DND-41 (cell line): ENCODE measurements at regions not wholly inside any gene's neighbourhood (a gene's known extent, or its start where the extent isn't known, plus 50 kb on each side); places are given as distances from the start of the nearest gene placed in this dataset.

Source experiments
- ATAC-seq: fragments of 200-7000 bp; cut with Tn5 transposase; 3 replicates; pipeline ENCODE4 v1.9.1; 2021; ENCODE audit warnings: low read depth; ENCODE audit not compliant: insufficient read depth
- DNase-seq: peaks from one replicate; pipeline ENCODE4 v3.0.0-alpha.2; 2020
- H2AFZ ChIP-seq: 2 replicates; pipeline ENCODE4 v1.6.0; 2012; ENCODE audit warnings: low read depth, low read length
- H3K27ac ChIP-seq: 2 replicates; pipeline ENCODE4 v1.5.1; 2012; ENCODE audit warnings: low read length, inconsistent platforms
- H3K27me3 ChIP-seq: fragments of 200-600 bp; sonication (generic); 2 replicates; pipeline ENCODE4 v1.6.0; 2012; ENCODE audit warnings: low read length, mild to moderate bottlenecking, inconsistent platforms; ENCODE audit not compliant: insufficient read depth, poor library complexity
- H3K36me3 ChIP-seq: 2 replicates; pipeline ENCODE4 v1.5.1; 2012; ENCODE audit warnings: low read length, inconsistent platforms; ENCODE audit not compliant: insufficient read depth
- H3K4me1 ChIP-seq: 2 replicates; pipeline ENCODE4 v1.5.1; 2012; ENCODE audit warnings: mild to moderate bottlenecking, low read length; ENCODE audit not compliant: insufficient read depth
- H3K4me2 ChIP-seq: 2 replicates; pipeline ENCODE4 v1.6.0; 2012; ENCODE audit warnings: mild to moderate bottlenecking, moderate library complexity, low read length, inconsistent platforms; ENCODE audit not compliant: insufficient read depth
- H3K4me3 ChIP-seq, 2 experiments: fragments of 200-600 bp in 1 of 2; shearing (Covaris generic) in 1 of 2; 2 replicates each; pipeline ENCODE4 v1.5.1; 2012 to 2016; ENCODE audit warnings: inconsistent platforms in 2 of 2, low read length in 2 of 2, mild to moderate bottlenecking in 2 of 2, low read depth in 1 of 2, moderate library complexity in 1 of 2
- H3K79me2 ChIP-seq: 2 replicates; pipeline ENCODE4 v1.6.0; 2012; ENCODE audit warnings: low read length, inconsistent platforms; ENCODE audit not compliant: insufficient read depth
- H3K9ac ChIP-seq: 2 replicates; pipeline ENCODE4 v1.6.0; 2012; ENCODE audit warnings: low read depth, mild to moderate bottlenecking, inconsistent platforms, low read length, moderate library complexity
- H3K9me3 ChIP-seq: 2 replicates; pipeline ENCODE4 v1.5.1; 2012; ENCODE audit warnings: low read length, moderate library complexity, mild to moderate bottlenecking, inconsistent platforms; ENCODE audit not compliant: insufficient read depth, severe bottlenecking
- H4K20me1 ChIP-seq: 2 replicates; pipeline ENCODE4 v1.6.0; 2012; ENCODE audit warnings: low read length; ENCODE audit not compliant: insufficient read depth
- CTCF ChIP-seq: IDR thresholded peaks from 2 replicates; pipeline ENCODE4 v1.5.1; 2012; ENCODE audit warnings: borderline replicate concordance, low read length, moderate library complexity, mild to moderate bottlenecking; ENCODE audit not compliant: poor library complexity, severe bottlenecking; ENCODE audit errors: extremely low read depth
- EZH2 ChIP-seq: IDR thresholded peaks from 3 replicates; pipeline ENCODE4 v1.6.1; 2012; ENCODE audit warnings: borderline replicate concordance, low read depth, mild to moderate bottlenecking, moderate library complexity, low read length, inconsistent platforms; ENCODE audit not compliant: severe bottlenecking

- DNase-seq (no peak), ATAC-seq (no peak)
- Histone ChIP-seq H3K4me1 (no peaks in the 10 kb centered on the region), H3K9me3 (no peaks in the 10 kb centered on the region), H3K9ac (no peak overlapping the region), H3K4me3 (no peak overlapping the region), H4K20me1 (no peaks in the 10 kb centered on the region; the same call in 1 of the 2 replicates), H3K4me2 (no peak overlapping the region), H2AFZ (no peak overlapping the region), H3K27ac (no peak overlapping the region), H3K79me2 (no peaks in the 10 kb centered on the region), H3K36me3 (no peaks in the 10 kb centered on the region), H3K27me3 (no peaks in the 10 kb centered on the region)
- TF ChIP-seq EZH2, result no peak
- no peak for TF ChIP-seq CTCF
Measured at GRCh38 chr1:17913326-17914115, 158.4 kb downstream of the ACTL8 start.

- TF ChIP-seq EZH2, result no peak
- no peak for TF ChIP-seq CTCF
- no peaks in the 10 kb centered on the region for H3K27me3 ChIP-seq
- H3K9ac ChIP-seq, result no peak overlapping the region
- no peaks in the 10 kb centered on the region for H3K79me2 ChIP-seq
- ATAC-seq, result no peak
- H3K9me3 ChIP-seq, result no peaks in the 10 kb centered on the region
- no peak overlapping the region for H3K4me3 ChIP-seq
- H4K20me1 ChIP-seq, result no peaks in the 10 kb centered on the region; the same call in 1 of the 2 replicates
- no peaks in the 10 kb centered on the region for H3K4me1 ChIP-seq
- DNase-seq, result no peak
- H3K4me2 ChIP-seq, result no peak overlapping the region
- H3K36me3 ChIP-seq, result no peaks in the 10 kb centered on the region
- H3K27ac ChIP-seq, result no peak overlapping the region
- no peak overlapping the region for H2AFZ ChIP-seq
Measured at GRCh38 chr1:17914131-17914530, 159.0 kb downstream of the ACTL8 start.

- H3K4me1 ChIP-seq, result no peaks in the 10 kb centered on the region
- no peaks in the 10 kb centered on the region for H3K27me3 ChIP-seq
- H3K79me2 ChIP-seq, result no peaks in the 10 kb centered on the region
- H3K4me3 ChIP-seq, result no peak overlapping the region
- H3K4me2 ChIP-seq, result no peak overlapping the region
- no peak overlapping the region for H3K27ac ChIP-seq
- H3K9me3 ChIP-seq, result no peaks in the 10 kb centered on the region
- ATAC-seq, result no peak
- no peak for TF ChIP-seq EZH2
- TF ChIP-seq CTCF, result no peak
- H4K20me1 ChIP-seq, result no peaks in the 10 kb centered on the region; the same call in 1 of the 2 replicates
- no peak overlapping the region for H3K9ac ChIP-seq
- H2AFZ ChIP-seq, result no peak overlapping the region
- H3K36me3 ChIP-seq, result no peaks in the 10 kb centered on the region
- no peak for DNase-seq
Measured at GRCh38 chr1:17914987-17915386, 159.9 kb downstream of the ACTL8 start.
